Muscle of leg (tissue), 3 donors: ENCODE measurements at regions not wholly inside any gene's neighbourhood (a gene's known extent, or its start where the extent isn't known, plus 50 kb on each side); places are given as distances from the start of the nearest gene placed in this dataset.

Experiments used
- DNase-seq: peaks from one replicate; pipeline ENCODE4 v3.0.0; 2013
- H3K27ac ChIP-seq: one replicate; pipeline ENCODE4 v1.5.1; 2013; ENCODE audit warnings: mild to moderate bottlenecking, low read length, control low read depth
- H3K27me3 ChIP-seq: one replicate; pipeline ENCODE4 v1.6.1; 2013; ENCODE audit warnings: low read length; ENCODE audit not compliant: control insufficient read depth, insufficient read depth
- H3K36me3 ChIP-seq: one replicate; pipeline ENCODE4 v1.6.1; 2013; ENCODE audit warnings: low read length; ENCODE audit not compliant: control insufficient read depth, insufficient read depth
- H3K4me1 ChIP-seq: one replicate; pipeline ENCODE4 v1.6.1; 2013; ENCODE audit warnings: low read length; ENCODE audit not compliant: control insufficient read depth, insufficient read depth
- H3K4me3 ChIP-seq: one replicate; pipeline ENCODE4 v1.5.1; 2013; ENCODE audit warnings: low read length, control low read depth
- H3K9me3 ChIP-seq: replicated peaks from 2 replicates; pipeline ENCODE4 v1.6.1; 2013; ENCODE audit warnings: low read depth, low read length; ENCODE audit not compliant: control insufficient read depth
- WGBS: methylation state at CpG from one replicate; pipeline ENCODE4 v1.1.5; 2013; ENCODE audit warnings: missing lambda C conversion rate; ENCODE audit not compliant: insufficient coverage; 5-methylcytosine and 5-hydroxymethylcytosine counted together

DNA sequence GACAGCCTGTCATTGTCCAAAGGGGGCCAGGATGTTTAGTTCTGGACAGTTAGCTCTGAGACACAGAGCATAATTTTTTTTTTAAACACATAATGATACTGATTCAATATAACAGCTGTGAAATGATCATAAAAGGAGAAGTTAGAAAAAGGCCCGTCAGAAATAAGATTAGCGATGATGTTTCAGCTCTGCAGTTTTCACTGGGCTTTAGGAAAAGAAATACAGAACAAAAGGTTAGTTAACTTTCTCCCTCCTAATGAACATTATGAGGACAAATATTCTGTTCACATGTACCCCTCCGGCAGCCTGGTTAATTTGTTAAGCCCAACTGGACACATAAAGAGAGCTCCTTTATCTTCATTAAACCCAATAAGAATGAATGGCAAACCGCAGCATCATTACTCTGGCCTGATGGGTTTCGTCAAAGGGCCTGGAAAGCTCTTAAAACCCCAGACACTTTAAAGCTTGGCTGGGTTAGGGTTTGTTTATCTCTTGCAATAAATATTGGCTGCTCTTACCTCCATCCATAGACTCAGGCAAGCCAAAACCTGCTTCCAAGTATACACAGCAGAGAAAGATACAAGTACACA, 394.6 kb downstream of the KIF16B start:
- WGBS = 50% methylated on average over 1 of the region's 5 CpGs
- no peak overlapping the region for H3K4me3 ChIP-seq
- no peak overlapping the region for H3K27ac ChIP-seq
- H3K27me3 ChIP-seq = no peaks in the 10 kb centered on the region
- H3K4me1 ChIP-seq = no peaks in the 10 kb centered on the region
- DNase-seq = no peak
- H3K9me3 ChIP-seq = peaks cover 2% of the 10 kb centered on the region
- H3K36me3 ChIP-seq = no peaks in the 10 kb centered on the region

DNA sequence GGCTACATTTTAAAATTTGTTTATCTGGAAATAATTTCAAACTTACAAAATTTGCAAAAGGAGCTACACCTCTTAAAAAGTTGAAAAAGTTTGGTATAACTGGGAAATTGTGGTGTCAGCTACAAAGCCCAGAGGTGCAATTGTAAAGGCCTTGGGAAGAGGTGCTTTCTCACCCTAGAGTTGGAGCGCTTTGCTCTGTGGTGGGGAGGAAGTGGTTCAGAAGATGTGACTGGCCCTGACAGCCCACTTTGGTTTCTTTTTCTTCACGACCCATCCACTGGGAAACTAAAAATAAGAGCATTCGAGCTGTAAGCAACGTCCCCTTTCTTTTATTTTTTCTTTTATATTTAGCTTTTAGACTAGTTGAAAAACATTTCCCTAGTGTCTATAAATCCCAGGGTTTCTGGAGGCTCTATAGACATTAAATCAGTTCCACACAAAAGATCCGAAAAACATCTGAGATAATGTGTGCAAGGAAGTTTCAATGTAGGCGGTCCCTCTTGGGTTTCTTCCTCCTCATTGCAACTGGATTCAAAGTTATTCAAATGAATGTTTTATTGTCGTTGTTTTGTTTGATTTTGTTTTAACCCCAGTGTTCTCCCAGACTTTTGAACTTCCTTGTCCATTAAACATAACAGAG, 397.8 kb downstream of the KIF16B start:
- peak; percentile 14 for DNase-seq
- WGBS = no CpG with 5 or more reads among the region's 7 CpGs
- Histone ChIP-seq H3K4me1 (no peaks in the 10 kb centered on the region), H3K27me3 (no peaks in the 10 kb centered on the region), H3K9me3 (peaks cover 2% of the 10 kb centered on the region), H3K4me3 (no peak overlapping the region), H3K36me3 (no peaks in the 10 kb centered on the region), H3K27ac (no peak overlapping the region)

DNA sequence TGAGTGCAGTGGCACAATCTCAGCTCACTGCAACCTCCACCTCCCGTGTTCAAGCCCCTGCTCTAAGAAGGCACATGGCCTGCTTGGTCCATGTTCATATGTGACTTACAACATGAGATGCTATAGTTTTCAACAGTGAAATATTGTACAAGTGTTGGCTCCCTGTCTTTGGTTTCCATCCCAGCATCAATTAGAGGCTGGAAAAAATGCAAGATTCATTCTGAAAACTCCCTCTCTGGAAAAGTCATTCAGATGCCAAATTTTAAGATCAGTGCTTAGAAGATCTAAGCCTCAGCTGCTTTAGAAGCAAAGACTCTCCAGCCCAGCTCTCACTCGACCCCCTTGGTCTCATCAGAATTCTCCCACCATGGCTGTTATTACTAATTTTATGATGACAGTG, 398.9 kb downstream of the KIF16B start:
- Histone ChIP-seq H3K4me1 (no peaks in the 10 kb centered on the region), H3K27me3 (no peaks in the 10 kb centered on the region), H3K9me3 (no peaks in the 10 kb centered on the region), H3K36me3 (no peaks in the 10 kb centered on the region), H3K27ac (no peak overlapping the region), H3K4me3 (no peak overlapping the region)
- no CpG with 5 or more reads among the region's 2 CpGs for WGBS
- peak; percentile 53 for DNase-seq

DNA sequence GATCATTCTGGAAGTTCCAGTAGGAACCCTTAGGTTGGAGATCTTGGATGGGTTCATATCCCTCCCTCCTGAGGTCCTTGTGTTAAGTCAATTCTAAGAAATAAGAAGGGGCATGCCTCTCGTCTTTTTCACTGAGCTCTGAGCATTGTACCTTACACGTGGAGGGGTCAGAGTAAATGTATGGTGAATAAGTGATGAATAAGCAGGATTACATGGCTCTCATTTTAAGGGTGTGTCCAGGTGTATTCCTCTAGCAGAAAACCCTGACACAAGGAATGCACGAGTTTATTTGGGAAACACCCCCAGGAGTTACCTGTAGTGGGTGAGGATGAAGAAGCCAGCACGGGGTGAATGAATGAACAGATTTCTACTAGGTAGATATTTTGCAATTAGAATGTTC, 400.2 kb downstream of the KIF16B start:
- no peak for DNase-seq
- H3K27ac ChIP-seq = no peak overlapping the region
- H3K36me3 ChIP-seq = no peaks in the 10 kb centered on the region
- H3K4me3 ChIP-seq = no peak overlapping the region
- no peaks in the 10 kb centered on the region for H3K27me3 ChIP-seq
- peaks cover under 1% of the 10 kb centered on the region for H3K4me1 ChIP-seq
- WGBS = 75% methylated on average over 1 of the region's 4 CpGs
- no peaks in the 10 kb centered on the region for H3K9me3 ChIP-seq

DNA sequence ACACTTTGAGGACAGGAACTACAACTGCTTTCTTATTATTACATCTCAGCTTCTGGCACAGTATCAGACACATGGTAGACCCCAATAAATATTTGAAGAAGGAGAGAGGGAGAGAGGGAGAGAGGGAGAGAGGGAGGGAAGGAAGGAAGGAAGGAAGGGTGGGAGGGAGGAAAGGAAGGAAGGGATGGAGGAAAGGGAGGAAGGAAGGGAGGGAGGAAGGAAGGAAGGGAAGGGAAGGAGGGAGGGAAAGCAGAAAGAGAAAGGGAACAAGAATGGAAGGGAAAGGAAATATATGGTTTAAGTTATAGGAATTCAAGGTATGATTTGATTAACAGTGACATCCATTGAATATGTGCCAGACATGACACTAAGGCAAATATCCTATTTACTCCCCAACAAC, 402.1 kb downstream of the KIF16B start:
- Histone ChIP-seq H3K36me3 (no peaks in the 10 kb centered on the region), H3K4me1 (peaks cover 5% of the 10 kb centered on the region), H3K9me3 (no peaks in the 10 kb centered on the region), H3K27ac (no peak overlapping the region), H3K27me3 (no peaks in the 10 kb centered on the region), H3K4me3 (no peak overlapping the region)
- DNase-seq = no peak

DNA sequence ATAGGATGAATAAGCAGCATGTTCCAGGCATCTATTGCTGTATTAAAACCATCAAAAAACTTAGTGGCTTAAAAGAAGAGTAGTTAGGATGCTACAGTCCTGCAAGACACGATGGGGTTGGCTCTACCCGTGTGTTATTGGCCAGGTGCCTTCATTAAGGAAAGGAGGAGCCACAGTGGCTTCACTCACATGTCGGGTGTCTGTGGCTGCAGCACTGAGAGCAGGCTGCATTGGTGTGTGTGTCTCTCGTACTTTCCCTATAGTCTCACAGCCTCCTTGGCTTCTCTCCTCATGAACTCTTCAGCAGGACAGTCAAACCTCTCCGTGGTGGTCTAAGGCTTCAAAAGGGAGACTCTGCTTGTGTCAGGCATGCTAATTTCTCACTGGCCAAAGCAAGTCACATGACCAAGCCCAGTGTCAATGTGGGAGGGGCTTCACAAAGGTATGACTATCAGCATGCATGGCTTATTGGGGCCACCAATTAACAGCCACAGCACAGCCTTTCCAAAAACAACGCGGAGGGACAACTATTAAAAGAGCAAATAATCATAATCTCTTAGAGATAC, 402.8 kb downstream of the KIF16B start:
- H3K27me3 ChIP-seq = no peaks in the 10 kb centered on the region
- H3K27ac ChIP-seq = no peak overlapping the region
- no peaks in the 10 kb centered on the region for H3K36me3 ChIP-seq
- no peak overlapping the region for H3K4me3 ChIP-seq
- H3K9me3 ChIP-seq = no peaks in the 10 kb centered on the region
- H3K4me1 ChIP-seq = peaks cover 5% of the 10 kb centered on the region
- no peak for DNase-seq
- 40% methylated on average over 1 of the region's 7 CpGs for WGBS

DNA sequence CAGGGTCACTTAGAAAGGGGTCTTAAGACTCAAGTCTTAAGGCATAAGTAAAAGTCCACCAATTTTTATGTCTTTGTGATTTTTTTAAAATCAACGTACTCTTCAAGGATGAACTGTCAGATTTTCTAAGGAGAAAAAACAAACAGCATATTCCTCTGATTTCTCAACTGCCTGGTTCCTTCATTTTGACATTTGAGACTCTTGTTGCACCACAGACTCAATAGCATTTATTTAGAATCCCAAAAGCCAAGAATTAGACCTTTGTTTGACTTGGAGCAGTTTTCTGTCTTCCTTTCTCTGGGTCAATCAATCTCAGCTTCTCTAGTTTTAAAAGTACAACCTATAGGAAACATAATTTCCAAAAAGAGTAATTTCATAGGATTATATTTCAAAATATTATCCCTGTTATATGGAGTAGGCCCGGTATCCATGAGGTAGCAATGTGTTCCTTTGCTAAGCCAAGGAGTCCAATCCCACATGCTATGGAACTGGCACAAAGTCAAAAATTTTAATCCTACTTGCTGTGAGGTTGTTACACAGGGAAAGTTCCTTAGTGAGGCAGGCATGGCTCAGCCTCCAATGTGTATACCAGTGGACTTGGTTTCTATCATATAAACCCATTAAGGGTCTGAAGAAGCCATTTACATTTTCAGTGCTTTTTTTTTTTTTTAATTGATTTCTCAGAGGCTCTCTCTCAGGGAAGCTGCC, 405.7 kb downstream of the KIF16B start:
- Histone ChIP-seq H3K27ac (no peak overlapping the region), H3K9me3 (peaks cover 4% of the 10 kb centered on the region), H3K4me1 (peaks cover 5% of the 10 kb centered on the region), H3K27me3 (no peaks in the 10 kb centered on the region), H3K4me3 (no peak overlapping the region), H3K36me3 (no peaks in the 10 kb centered on the region)
- WGBS = no CpG with 5 or more reads among the region's 2 CpGs
- peak; percentile 76 for DNase-seq

DNA sequence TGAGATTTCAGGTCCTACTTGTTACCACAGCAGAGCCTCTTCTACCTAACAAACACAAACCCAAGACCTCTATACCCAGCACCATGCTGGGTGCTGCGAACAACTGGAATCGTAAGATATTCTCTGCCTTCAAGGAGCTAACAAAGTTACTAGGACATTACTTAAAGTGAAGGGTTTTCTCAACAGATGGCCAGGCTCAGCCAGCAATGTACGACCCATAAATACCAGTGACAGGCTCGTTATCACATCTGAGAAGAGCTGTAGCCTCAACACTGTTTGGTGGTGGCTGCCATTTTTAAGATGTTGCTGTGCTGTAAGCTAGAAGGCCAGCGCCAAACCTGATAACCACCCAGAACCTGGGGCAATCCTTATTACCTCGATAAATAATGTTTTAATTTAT, 406.5 kb downstream of the KIF16B start:
- Histone ChIP-seq H3K27me3 (no peaks in the 10 kb centered on the region), H3K4me3 (no peak overlapping the region), H3K4me1 (peaks cover 5% of the 10 kb centered on the region), H3K9me3 (peaks cover 4% of the 10 kb centered on the region), H3K27ac (no peak overlapping the region), H3K36me3 (no peaks in the 10 kb centered on the region)
- no peak for DNase-seq
- no CpG with 5 or more reads among the region's 6 CpGs for WGBS

DNA sequence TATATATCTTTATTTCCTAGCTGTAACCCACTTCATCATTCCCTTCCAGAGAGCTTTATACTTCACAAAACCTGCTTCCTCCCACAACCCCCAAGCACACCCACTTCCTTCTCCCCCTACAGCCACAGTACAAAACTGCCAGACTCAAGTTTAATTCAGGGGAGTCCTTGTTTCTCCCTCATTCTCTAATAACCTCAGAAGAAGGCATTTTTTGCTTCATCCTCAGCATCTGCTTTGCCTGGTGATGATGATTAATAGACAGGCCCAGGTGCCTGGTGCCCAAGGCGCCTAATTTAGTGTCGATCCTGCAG, 414.3 kb downstream of the KIF16B start:
- Histone ChIP-seq H3K36me3 (no peaks in the 10 kb centered on the region), H3K27me3 (no peaks in the 10 kb centered on the region), H3K4me1 (no peaks in the 10 kb centered on the region), H3K4me3 (no peak overlapping the region), H3K27ac (no peak overlapping the region), H3K9me3 (peaks cover 3% of the 10 kb centered on the region)
- WGBS = 73% methylated on average over 2 of the region's 2 CpGs
- no peak for DNase-seq

DNA sequence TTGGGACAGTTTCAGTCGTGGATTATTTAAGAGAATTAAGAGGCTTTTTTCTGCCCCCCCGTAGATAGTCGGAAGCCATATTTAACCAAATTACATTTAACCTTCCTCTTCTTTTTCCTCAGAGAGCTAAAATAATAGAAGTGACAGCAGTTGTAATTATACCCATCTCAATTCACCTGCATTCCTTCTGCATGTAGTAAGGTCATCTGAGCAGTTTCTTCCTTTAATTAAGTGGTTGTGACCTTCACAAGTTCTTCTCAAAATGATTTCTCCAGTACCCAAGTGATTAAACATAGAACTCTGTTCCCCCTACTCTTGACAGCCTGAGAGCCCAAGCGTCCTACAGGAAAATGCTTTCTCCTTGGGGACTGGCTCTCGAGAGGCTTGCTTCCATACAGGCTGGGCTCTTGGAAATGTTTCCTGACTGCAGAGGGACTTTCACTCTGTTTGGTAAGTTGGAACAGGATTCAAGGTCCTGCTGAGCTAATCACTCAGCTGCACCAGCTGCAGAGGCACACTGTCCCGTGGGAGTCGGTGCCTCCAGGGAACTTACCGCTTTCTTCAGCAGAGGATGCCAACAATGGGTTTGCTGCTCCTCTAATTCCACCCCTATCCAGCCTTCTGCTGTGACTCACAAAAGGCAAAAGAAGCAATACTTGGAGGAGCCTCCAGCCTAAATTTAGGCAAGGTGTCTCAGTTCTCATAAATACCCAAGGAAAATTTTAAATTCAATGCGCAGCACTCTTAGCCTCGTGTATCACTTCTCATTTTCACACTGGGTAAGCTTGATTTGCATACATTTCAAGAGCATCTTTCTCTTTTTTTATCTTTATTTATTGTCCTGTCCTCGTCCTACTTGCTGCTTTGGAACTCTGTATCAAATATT, 414.9 kb downstream of the KIF16B start:
- no peak overlapping the region for H3K27ac ChIP-seq
- H3K9me3 ChIP-seq = peaks cover 2% of the 10 kb centered on the region
- no peaks in the 10 kb centered on the region for H3K27me3 ChIP-seq
- no peak for DNase-seq
- WGBS = 76% methylated on average over 3 of the region's 11 CpGs
- no peak overlapping the region for H3K4me3 ChIP-seq
- H3K4me1 ChIP-seq = no peaks in the 10 kb centered on the region
- no peaks in the 10 kb centered on the region for H3K36me3 ChIP-seq
